Breast epithelium (tissue), 3 donors: ENCODE measurements at regions not wholly inside any gene's neighbourhood (a gene's known extent, or its start where the extent isn't known, plus 50 kb on each side); places are given as distances from the start of the nearest gene placed in this dataset.

ENCODE experiments used
- CTCF ChIP-seq, 3 donors: fragments of 450-650 bp; IDR thresholded peaks; one replicate each; pipeline ENCODE4 v1.5.1; 2016 to 2017; ENCODE audit warnings: antibody characterized with exemption in 3 of 3, mild to moderate bottlenecking in 3 of 3, moderate library complexity in 3 of 3
- POLR2A ChIP-seq: fragments of 450-650 bp; IDR thresholded peaks from one replicate; pipeline ENCODE4 v1.6.1; 2016; ENCODE audit warnings: antibody characterized with exemption, mild to moderate bottlenecking, moderate library complexity

GRCh38 chr1:219664310-219665029 lies 51.6 kb upstream of the ZC3H11B start:
- no peak for TF ChIP-seq CTCF (IDR thresholded peaks at IDR 0.05)
- no peak for TF ChIP-seq POLR2A
